ENCODE measurements at regions not wholly inside any gene's neighbourhood (a gene's known extent, or its start where the extent isn't known, plus 50 kb on each side); places are given as distances from the start of the nearest gene placed in this dataset.

DNA sequence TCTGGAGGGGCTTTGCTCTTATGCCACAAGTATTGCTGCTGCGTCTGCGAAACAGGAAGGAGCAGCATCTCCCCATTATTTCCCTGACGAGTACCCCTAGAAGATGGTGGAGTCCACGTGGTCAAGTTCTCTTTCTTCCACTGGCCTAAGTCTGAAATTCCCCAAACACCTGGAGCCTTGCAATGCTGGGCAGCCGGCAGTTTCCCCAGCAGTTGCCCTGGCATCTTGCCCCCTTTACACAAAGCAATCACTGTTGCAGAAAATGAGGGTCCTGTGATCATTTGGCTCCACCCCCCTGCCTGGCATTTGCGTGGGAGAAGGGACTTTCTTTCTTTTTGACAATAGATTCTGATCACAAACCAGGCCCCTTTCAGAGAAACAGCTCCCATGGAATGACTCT, 56.9 kb downstream of the FOS start:
- TF ChIP-seq, protein P1, sequence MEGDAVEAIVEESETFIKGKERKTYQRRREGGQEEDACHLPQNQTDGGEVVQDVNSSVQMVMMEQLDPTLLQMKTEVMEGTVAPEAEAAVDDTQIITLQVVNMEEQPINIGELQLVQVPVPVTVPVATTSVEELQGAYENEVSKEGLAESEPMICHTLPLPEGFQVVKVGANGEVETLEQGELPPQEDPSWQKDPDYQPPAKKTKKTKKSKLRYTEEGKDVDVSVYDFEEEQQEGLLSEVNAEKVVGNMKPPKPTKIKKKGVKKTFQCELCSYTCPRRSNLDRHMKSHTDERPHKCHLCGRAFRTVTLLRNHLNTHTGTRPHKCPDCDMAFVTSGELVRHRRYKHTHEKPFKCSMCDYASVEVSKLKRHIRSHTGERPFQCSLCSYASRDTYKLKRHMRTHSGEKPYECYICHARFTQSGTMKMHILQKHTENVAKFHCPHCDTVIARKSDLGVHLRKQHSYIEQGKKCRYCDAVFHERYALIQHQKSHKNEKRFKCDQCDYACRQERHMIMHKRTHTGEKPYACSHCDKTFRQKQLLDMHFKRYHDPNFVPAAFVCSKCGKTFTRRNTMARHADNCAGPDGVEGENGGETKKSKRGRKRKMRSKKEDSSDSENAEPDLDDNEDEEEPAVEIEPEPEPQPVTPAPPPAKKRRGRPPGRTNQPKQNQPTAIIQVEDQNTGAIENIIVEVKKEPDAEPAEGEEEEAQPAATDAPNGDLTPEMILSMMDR (IDR thresholded peaks at IDR 0.05) = no peak
- TF ChIP-seq POLR2A (IDR thresholded peaks at IDR 0.05) = no peak
